SK-N-SH treated with all-trans-retinoic acid at 6 μM for 48 hours (cell line): ENCODE measurements at regions not wholly inside any gene's neighbourhood (a gene's known extent, or its start where the extent isn't known, plus 50 kb on each side); places are given as distances from the start of the nearest gene placed in this dataset.
A peak's percentile ranks its signal among the peaks of the same experiment; 100 is the strongest.
"Not testable (repeated sequence)": the region's sequence is repeated elsewhere in the genome, so short reads cannot be mapped to it uniquely, and the experiment has no call there.

Experiments
- ATAC-seq: fragments of 200-7000 bp; cut with Tn5 transposase; 3 replicates; pipeline ENCODE4 v1.9.1; 2020; ENCODE audit warnings: mild to moderate bottlenecking, moderate library complexity
- ARNTL ChIP-seq: fragments of 450-650 bp; formaldehyde crosslinking; IDR thresholded peaks from 2 replicates; pipeline ENCODE4 v1.5.0; 2020; ENCODE audit warnings: low read depth, mild to moderate bottlenecking, moderate library complexity, borderline replicate concordance
- BACH2 ChIP-seq: fragments of 250-450 bp; sonication (Bioruptor Pico); IDR thresholded peaks from 2 replicates; pipeline ENCODE4 v1.9.0; 2021; ENCODE audit warnings: mild to moderate bottlenecking, borderline replicate concordance
- ESRRG ChIP-seq: fragments of 250-450 bp; sonication (Bioruptor Pico); IDR thresholded peaks from 2 replicates; pipeline ENCODE4 v1.6.1; 2021; ENCODE audit warnings: mild to moderate bottlenecking
- OSR1 ChIP-seq: fragments of 250-450 bp; sonication (Bioruptor Pico); IDR thresholded peaks from 2 replicates; pipeline ENCODE4 v1.8.0; 2022; ENCODE audit warnings: moderate library complexity, mild to moderate bottlenecking, inconsistent platforms
- PPARA ChIP-seq: fragments of 250-450 bp; sonication (Bioruptor Pico); IDR thresholded peaks from 2 replicates; pipeline ENCODE4 v1.5.0; 2020; ENCODE audit warnings: mild to moderate bottlenecking, borderline replicate concordance
- RARB ChIP-seq: fragments of 250-450 bp; sonication (Bioruptor Pico); IDR thresholded peaks from 2 replicates; pipeline ENCODE4 v1.8.0; 2021; ENCODE audit warnings: mild to moderate bottlenecking, moderate library complexity
- ZC3H10 ChIP-seq: fragments of 250-450 bp; sonication (Bioruptor Pico); IDR thresholded peaks from 2 replicates; pipeline ENCODE4 v1.5.1; 2021; ENCODE audit warnings: mild to moderate bottlenecking, moderate library complexity
- ZNF70 ChIP-seq: fragments of 450-650 bp; formaldehyde crosslinking; IDR thresholded peaks from 2 replicates; pipeline ENCODE4 v1.5.0; 2020; ENCODE audit warnings: mild to moderate bottlenecking, moderate library complexity
- ZNF8 ChIP-seq: fragments of 450-650 bp; formaldehyde crosslinking; IDR thresholded peaks from 2 replicates; pipeline ENCODE4 v1.5.0; 2020; ENCODE audit warnings: mild to moderate bottlenecking, moderate library complexity
- TF ChIP-seq, protein P1 (sequence below): fragments of 250-450 bp; sonication (Bioruptor Pico); IDR thresholded peaks from 2 replicates; pipeline ENCODE4 v1.5.1; 2021; ENCODE audit warnings: mild to moderate bottlenecking, moderate library complexity
- TF ChIP-seq, protein P2 (sequence below): fragments of 250-450 bp; sonication (Bioruptor Pico); IDR thresholded peaks from 2 replicates; pipeline ENCODE4 v1.5.0; 2020; ENCODE audit warnings: mild to moderate bottlenecking, moderate library complexity

DNA sequence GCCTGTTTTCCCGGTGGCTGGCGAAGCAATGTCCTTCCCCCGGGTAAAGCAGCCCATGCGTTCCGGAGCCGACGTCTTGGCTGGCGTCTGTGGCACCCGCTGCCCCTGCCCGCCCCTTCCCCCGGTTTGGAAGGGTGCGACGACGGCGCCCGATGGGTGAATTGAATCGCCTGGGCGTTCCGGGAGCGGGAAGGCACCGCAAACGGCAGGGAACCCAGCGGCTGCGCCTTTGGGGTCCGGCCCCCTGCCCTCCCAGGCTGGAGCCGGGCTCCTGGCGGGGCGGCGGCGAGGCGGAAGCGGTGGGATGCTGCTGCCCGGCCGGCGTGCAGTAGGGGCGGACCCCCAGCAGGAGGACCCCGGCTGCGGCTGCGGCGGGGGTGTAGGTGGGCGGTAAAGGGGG, 123.6 kb upstream of the RHOU start:
- ATAC-seq = not testable (repeated sequence)

DNA sequence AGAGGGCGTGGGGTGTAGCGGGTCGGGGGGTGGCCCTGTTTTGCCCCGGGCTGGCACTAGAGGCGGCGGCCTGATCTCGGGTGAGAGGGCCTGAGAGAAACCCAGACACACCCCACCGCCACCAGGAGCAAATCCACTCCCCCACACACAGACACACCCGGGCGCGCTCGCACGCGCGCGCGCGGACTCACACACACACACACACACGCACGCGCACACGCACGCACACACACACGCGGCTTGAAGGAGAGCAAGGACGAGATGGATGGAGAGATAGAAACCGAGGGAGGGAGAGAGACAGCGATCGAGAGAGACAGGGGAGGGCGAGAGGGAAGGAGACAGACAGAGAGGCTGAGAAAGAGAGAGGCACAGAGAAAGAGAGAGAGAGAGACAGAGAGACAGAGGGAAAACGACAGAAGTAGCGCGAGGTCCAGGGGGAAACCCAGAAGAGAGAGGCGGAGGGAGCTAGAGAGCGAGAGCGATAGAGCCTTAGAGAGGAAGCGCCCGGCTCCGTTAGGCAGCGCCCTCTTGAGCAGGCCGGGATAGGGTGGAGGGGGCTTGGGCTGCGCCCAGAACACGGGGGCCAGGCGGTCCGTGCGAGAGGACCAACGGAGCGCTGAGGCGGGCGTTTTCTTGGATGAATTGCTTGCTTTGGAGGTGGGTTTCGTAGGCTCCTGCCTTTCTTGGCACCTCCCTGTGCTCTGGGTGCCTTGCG, 113.1 kb upstream of the RHOU start:
- ATAC-seq = not testable (repeated sequence)

DNA sequence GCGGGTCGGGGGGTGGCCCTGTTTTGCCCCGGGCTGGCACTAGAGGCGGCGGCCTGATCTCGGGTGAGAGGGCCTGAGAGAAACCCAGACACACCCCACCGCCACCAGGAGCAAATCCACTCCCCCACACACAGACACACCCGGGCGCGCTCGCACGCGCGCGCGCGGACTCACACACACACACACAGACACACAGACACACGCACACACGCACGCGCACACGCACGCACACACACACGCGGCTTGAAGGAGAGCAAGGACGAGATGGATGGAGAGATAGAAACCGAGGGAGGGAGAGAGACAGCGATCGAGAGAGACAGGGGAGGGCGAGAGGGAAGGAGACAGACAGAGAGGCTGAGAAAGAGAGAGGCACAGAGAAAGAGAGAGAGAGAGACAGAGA, 108.8 kb upstream of the RHOU start:
- ATAC-seq = not testable (repeated sequence)

DNA sequence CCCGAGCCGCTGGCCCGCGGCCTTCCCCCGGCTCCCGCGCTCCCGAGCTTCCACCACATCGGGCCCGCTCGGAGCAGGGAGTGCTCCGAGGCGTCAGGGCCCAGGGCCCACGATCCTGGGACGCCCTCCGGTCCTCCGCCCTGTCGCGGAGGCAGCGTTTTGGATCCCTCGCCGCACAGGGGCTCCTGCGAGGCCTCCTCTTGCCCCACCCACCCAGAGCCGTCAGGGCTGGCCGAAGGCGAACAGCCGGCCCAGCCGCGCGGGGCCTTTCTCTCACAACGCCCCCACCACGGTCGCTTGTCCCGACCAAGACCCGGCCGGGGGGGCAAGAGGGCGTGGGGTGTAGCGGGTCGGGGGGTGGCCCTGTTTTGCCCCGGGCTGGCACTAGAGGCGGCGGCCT, 102.4 kb upstream of the RHOU start:
- not testable (repeated sequence) for ATAC-seq

DNA sequence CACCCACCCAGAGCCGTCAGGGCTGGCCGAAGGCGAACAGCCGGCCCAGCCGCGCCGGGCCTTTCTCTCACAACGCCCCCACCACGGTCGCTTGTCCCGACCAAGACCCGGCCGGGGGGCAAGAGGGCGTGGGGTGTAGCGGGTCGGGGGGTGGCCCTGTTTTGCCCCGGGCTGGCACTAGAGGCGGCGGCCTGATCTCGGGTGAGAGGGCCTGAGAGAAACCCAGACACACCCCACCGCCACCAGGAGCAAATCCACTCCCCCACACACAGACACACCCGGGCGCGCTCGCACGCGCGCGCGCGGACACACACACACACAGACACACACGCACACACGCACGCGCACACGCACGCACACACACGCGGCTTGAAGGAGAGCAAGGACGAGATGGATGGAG, 100.0 kb upstream of the RHOU start:
- ATAC-seq = not testable (repeated sequence)

DNA sequence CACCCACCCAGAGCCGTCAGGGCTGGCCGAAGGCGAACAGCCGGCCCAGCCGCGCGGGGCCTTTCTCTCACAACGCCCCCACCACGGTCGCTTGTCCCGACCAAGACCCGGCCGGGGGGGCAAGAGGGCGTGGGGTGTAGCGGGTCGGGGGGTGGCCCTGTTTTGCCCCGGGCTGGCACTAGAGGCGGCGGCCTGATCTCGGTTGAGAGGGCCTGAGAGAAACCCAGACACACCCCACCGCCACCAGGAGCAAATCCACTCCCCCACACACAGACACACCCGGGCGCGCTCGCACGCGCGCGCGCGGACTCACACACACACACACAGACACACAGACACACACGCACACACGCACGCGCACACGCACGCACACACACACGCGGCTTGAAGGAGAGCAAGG, 97.8 kb upstream of the RHOU start:
- ATAC-seq = not testable (repeated sequence)

DNA sequence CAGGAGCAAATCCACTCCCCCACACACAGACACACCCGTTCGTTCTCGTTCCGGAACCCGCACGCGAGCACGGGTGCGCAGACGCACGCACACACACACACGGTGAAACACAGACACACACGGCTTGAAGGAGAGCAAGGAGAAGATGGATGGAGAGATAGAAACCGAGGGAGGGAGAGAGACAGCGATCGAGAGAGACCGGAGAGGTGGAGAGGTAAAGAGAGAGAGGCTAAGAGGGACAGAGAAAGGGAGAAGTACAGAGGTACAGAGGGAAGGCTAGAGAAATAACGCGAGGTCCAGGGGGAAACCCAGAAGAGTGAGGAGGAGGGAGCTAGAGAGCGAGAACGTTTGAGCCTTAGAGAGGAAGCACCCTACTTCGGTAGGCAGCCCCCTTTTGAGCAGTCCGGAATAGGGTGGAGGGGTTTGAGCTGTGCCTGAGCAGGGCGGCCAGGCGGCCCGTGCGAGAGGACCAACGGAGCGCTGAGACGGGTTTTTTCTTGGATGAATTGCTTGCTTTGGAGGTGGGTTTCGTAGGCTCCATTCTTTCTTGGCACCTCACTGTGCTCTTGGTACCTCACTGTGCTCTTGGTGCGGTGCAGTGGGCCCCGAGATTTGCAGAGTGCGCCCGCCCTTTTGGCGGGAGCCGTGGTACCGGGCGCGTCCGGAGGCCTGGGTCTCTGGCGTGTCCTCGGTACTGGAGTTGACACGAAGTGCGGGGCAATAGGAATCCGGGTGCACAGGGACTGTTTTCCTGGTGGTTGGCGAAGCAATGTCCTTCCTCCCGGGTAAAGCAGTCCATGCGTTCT, 88.4 kb upstream of the RHOU start:
- TF ChIP-seq, protein P1, sequence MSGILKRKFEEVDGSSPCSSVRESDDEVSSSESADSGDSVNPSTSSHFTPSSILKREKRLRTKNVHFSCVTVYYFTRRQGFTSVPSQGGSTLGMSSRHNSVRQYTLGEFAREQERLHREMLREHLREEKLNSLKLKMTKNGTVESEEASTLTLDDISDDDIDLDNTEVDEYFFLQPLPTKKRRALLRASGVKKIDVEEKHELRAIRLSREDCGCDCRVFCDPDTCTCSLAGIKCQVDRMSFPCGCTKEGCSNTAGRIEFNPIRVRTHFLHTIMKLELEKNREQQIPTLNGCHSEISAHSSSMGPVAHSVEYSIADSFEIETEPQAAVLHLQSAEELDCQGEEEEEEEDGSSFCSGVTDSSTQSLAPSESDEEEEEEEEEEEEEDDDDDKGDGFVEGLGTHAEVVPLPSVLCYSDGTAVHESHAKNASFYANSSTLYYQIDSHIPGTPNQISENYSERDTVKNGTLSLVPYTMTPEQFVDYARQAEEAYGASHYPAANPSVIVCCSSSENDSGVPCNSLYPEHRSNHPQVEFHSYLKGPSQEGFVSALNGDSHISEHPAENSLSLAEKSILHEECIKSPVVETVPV = no peak
- TF ChIP-seq BACH2 (CRISPR knock-in tag) (no peak), ARNTL (CRISPR knock-in tag) (no peak), ZNF8 (CRISPR knock-in tag) (no peak), ZNF70 (CRISPR knock-in tag) (no peak), PPARA (CRISPR knock-in tag) (no peak), RARB (CRISPR knock-in tag) (no peak), OSR1 (CRISPR knock-in tag) (no peak), ESRRG (CRISPR knock-in tag) (no peak), ZC3H10 (no peak)
- TF ChIP-seq, protein P2, sequence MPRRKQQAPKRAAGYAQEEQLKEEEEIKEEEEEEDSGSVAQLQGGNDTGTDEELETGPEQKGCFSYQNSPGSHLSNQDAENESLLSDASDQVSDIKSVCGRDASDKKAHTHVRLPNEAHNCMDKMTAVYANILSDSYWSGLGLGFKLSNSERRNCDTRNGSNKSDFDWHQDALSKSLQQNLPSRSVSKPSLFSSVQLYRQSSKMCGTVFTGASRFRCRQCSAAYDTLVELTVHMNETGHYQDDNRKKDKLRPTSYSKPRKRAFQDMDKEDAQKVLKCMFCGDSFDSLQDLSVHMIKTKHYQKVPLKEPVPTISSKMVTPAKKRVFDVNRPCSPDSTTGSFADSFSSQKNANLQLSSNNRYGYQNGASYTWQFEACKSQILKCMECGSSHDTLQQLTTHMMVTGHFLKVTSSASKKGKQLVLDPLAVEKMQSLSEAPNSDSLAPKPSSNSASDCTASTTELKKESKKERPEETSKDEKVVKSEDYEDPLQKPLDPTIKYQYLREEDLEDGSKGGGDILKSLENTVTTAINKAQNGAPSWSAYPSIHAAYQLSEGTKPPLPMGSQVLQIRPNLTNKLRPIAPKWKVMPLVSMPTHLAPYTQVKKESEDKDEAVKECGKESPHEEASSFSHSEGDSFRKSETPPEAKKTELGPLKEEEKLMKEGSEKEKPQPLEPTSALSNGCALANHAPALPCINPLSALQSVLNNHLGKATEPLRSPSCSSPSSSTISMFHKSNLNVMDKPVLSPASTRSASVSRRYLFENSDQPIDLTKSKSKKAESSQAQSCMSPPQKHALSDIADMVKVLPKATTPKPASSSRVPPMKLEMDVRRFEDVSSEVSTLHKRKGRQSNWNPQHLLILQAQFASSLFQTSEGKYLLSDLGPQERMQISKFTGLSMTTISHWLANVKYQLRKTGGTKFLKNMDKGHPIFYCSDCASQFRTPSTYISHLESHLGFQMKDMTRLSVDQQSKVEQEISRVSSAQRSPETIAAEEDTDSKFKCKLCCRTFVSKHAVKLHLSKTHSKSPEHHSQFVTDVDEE (CRISPR knock-in tag) = no peak
- TF ChIP-seq, all 23 proteins: peak for 0
- ATAC-seq = peak; percentile 78

DNA sequence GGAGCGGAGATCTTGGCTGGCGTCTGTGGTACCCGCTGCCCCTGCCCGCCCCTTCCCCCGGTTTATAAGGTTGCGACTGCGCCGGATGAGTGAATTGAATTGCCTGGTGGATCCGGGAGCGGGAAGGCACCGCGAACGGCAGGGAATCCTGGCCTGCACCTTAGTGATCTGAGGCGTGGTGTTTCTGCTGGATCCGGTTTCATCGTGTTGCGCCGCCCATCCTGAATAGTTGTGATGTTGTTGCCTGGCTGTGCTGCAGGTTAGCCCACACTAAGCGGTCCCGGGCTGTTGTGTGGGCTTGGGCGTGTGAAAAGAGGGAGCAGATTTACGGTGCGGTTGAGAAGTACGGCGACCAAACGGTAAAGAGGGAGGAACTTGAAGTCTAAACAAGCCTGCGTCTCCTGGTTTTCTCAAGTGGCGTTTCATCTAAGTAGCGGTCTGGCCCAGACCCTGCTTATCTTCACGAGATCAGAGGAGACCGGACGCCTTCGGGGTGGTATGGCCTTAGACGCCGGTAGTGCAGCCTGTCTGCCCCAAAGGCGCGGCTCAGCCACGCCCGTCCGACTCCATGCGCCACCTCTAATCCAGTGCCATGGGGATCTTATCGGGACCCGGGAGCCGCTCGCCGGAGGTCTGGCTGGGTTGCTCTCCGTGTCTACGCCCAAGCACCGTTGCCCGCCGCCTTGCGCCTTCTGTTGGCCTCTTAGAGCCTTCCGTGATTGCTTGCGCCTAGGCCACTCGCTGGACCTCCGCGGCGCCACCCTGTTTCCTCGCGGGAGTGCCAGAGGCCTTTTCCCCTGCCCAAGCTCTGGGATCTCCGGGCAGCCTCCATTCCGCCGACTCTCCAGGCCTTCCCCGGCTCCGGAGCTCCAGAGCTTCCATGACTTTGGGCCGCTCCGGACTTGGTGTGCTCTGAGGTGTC, 87.5 kb upstream of the RHOU start:
- peak; percentile 87 for ATAC-seq
- TF ChIP-seq OSR1 (CRISPR knock-in tag) = peak; percentile 21; the same call in 1 of the 2 replicates
- TF ChIP-seq, protein P1 = no peak
